SH-SY5Y (cell line): ENCODE measurements at regions not wholly inside any gene's neighbourhood (a gene's known extent, or its start where the extent isn't known, plus 50 kb on each side); places are given as distances from the start of the nearest gene placed in this dataset.

Source experiments
- GATA2 ChIP-seq: IDR thresholded peaks from 2 replicates; pipeline ENCODE4 v1.6.1; 2011; ENCODE audit warnings: mild to moderate bottlenecking, low read depth, low read length
- GATA3 ChIP-seq: IDR thresholded peaks from 2 replicates; pipeline ENCODE4 v1.6.1; 2011; ENCODE audit warnings: low read depth, mild to moderate bottlenecking, low read length, moderate library complexity

DNA sequence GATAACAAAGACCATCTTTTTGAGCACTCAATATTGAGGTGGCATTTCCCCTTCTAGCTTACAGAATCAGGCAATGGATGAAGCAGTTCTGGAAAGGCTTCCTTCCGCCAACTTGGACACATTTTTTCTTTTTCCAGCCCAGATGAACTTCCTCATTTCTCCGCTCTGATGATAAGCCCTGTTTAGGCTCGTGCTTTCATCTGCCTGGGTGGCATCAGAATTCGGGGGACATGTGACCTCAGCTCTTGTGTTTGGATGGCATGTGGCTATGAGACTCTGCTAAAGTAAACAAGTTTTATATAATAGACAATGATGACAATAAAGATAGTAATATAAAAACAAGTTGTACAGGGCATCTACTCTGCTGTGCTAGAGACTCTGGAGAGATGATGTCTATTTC, 796.7 kb downstream of the DHX35 start:
- TF ChIP-seq GATA3, result no peak

- TF ChIP-seq GATA2 (no peak), GATA3 (no peak)
These were observed 794.7 kb downstream of the DHX35 start for GRCh38 chr20:39756828-39757227.

DNA sequence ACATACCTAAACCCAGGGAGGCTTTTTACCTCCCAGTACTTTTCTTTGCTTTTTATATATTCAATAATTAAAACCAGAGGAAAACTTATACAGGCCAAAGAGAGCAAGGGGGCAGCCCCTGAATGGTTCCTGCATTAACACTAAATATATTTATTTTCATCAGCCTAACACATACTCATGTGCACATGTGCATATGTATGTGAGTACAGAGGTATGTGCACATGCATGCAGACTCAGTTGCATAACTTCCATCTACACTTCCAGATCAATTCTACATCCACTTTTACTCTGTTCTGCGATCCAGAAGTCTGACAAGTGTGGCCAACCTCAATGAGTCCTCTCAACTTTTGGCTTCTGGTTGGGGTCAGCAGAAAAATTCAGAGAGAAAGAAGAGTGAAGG, 794.2 kb downstream of the DHX35 start:
- TF ChIP-seq GATA3 (no peak), GATA2 (no peak)

DNA sequence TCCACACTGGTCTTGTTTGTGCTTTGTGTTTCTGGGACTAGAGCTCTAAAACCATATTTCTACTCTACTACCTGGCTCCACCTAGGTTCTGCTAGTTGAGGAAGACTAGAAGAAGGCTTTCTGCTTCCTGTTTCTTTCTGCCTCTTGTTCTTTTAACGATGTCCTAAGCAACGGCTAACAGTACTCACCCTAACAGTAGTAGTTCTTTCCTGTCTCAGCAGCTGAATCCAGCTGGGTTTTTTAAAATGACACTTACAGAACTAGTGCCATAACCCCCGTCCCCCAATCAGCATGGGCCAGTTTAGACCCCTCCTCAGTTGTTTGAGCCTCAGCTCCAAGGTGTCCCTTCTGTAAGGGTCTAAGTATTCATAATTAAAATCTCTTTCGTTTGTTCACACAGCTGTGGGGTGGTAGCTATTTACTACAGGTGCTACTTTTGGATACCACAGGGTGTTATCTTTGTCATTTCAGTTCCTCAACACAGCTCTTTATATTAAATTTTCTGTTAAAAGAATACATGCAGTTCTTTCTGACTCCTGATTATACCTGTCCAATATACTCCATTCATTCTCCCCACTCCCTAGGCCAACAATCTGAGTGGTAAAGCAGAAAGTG, 790.2 kb downstream of the DHX35 start:
- no peak for TF ChIP-seq GATA3
- no peak for TF ChIP-seq GATA2

DNA sequence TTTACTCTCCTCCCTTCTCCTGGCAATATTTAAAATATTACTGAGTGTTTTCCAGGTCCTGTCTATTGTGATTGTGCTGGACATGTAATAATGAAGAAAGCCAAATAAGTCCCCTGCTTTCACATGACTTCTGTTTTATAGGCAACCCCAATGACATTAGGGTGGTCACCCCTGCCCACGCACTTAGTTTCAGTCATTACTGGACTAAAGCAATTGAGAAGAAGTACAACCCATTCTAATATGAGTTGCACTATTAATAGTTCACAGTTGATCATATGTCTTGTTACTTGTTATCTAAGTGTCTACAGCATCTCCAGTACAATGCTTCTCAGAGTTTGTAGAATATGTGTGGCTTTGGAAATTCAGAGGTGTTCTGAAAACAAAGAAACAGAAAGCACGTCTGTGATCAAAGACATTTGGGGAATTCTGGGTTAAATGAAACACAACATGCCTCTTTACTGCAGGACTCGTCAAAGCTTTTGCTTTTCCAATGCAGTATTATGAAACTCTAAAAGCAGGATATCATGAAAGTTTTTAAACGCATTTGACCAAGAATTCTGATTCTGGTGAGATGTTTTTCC, 789.5 kb downstream of the DHX35 start:
- TF ChIP-seq GATA3, result no peak
- TF ChIP-seq GATA2, result no peak

GRCh38 chr20:39745380-39745779, 783.2 kb downstream of the DHX35 start:
- TF ChIP-seq GATA2 (no peak), GATA3 (no peak)

- TF ChIP-seq GATA2 (no peak), GATA3 (no peak)
These were observed 776.5 kb downstream of the DHX35 start for GRCh38 chr20:39738651-39739050.

DNA sequence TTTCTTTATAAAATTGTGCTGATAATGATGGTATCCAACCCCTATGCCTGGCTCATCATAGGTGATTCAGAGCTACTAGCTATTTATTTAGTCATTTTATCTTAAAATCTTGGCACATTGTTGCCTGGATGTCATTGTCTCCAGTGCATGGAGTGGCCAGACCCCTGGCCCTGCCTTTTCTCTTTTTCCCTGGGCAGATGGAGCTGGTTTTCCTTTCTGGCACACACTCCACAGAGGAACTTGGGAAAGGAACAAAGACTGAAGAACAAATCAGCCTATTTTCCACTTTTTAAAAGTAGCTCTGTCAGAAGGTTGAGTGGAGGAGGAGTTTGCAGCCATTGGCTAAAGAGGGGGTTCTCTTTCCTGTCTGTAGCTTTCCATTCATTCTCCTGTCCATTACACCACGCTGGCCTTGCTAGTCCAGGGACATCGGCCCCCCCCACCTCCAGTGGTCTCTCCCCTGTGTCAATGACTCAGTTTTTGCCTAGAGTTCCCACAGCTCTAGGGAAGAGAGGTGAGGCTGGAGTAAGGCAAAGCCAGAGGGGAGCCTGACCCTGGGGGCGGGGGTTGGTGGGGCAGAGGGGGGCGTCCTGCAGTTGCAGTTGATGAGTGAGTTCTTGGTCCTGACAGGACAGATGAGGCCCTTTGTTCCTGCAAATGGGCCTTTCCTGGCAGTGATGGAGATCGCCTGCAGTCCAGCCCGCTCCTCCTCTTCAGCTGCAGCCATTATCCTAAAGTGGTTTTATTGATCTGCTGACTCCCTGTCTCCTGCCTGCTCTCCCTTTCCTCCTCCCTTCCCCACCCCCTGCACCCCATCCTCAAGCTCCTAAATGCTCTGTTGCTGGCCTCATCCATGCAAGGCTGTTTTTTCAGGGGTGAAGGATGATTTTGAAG, 774.5 kb downstream of the DHX35 start:
- TF ChIP-seq GATA2 (peak; percentile 9; the same call in 1 of the 2 replicates), GATA3 (no peak)

GRCh38 chr20:39719293-39719692, 757.1 kb downstream of the DHX35 start:
- TF ChIP-seq GATA2 (no peak), GATA3 (no peak)

DNA sequence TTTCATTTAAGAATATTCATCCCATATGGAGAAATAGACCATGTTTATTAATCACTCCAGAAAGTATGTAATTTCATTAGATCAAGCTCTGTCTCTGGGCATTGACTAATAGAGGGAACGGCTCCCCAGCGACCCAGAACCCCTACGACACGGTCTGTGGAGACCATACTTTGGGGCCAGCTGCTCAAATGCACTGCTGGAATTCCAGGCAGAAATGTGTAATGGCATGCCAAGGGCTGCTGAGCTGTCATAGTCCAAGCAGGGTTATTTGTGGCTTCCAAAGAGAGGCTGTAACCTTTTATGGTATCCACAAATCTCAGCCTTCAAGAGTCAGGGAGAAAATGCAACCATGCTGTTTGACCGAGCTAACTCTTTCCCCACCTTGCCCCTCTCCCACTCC, 755.8 kb downstream of the DHX35 start:
- TF ChIP-seq GATA2, result no peak
- no peak for TF ChIP-seq GATA3

- no peak for TF ChIP-seq GATA3
- TF ChIP-seq GATA2, result no peak
These were observed 754.7 kb downstream of the DHX35 start for GRCh38 chr20:39716796-39717341.

GRCh38 chr20:39713076-39713840, 751.1 kb downstream of the DHX35 start:
- no peak for TF ChIP-seq GATA2
- TF ChIP-seq GATA3, result no peak

DNA sequence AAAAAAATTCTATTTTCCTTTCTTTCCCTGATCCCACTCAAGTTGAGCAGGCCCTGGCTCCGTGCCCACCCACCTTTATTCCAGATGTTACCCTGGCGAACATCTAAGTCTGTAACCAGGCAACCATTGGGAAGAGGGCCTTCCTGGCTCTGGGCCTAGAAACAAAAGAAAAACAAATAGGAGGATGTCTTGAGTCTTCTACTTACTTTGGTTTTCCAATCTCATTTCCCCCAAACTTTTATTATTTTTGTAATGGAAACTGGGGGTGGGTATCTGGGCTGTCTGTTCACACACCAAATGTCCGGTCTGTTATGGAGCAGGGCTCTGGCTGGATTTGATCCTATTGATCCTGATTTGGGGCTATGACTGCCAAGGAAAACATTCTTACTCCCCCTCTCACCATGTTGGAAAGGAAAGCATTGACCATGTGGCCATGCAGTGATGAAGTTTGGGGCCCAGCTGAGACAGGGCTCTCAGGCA, 744.1 kb downstream of the DHX35 start:
- TF ChIP-seq GATA3 (no peak), GATA2 (no peak)

- no peak for TF ChIP-seq GATA3
These were observed 742.9 kb downstream of the DHX35 start for GRCh38 chr20:39705032-39705431.
